ENCODE measurements at regions not wholly inside any gene's neighbourhood (a gene's known extent, or its start where the extent isn't known, plus 50 kb on each side); places are given as distances from the start of the nearest gene placed in this dataset.

DNA sequence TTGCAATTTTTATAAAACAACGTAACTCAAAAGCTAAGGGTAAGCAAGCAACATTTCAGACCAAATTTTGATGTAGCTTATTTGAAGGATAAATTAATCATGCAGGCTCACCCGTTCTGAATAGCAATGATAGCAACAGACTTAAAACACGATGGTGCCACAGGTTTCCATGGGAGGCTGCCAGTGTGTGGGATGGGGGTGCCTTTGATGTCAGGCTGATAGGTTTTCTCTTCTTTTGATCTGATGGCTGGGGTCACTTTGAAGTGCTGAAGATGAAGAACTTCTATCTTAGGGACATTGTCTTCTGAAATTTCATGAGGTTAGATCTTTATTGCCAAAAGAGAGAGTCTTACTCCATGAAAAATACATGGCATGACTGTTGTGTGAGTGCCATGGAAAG is 206.8 kb downstream of the LPIN1 start:
- Histone ChIP-seq H3K27ac (no peak overlapping the region), H3K4me3 (no peak overlapping the region), H3K4me1 (peaks cover 0 to 5% (median 0%) of the 10 kb centered on the region in 12 donors), H3K9me3 (no peaks in the 10 kb centered on the region), H3K36me3 (no peaks in the 10 kb centered on the region), H3K27me3 (peaks cover 0 to 5% (median 0%) of the 10 kb centered on the region in 9 donors)
- TF ChIP-seq, protein P1, sequence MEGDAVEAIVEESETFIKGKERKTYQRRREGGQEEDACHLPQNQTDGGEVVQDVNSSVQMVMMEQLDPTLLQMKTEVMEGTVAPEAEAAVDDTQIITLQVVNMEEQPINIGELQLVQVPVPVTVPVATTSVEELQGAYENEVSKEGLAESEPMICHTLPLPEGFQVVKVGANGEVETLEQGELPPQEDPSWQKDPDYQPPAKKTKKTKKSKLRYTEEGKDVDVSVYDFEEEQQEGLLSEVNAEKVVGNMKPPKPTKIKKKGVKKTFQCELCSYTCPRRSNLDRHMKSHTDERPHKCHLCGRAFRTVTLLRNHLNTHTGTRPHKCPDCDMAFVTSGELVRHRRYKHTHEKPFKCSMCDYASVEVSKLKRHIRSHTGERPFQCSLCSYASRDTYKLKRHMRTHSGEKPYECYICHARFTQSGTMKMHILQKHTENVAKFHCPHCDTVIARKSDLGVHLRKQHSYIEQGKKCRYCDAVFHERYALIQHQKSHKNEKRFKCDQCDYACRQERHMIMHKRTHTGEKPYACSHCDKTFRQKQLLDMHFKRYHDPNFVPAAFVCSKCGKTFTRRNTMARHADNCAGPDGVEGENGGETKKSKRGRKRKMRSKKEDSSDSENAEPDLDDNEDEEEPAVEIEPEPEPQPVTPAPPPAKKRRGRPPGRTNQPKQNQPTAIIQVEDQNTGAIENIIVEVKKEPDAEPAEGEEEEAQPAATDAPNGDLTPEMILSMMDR (IDR thresholded peaks at IDR 0.05), result no peak
- no peak for TF ChIP-seq POLR2A (IDR thresholded peaks at IDR 0.05)
- ATAC-seq, result no peak
- DNase-seq, result no peak
- intact Hi-C loops (cut with DNase I), result loop anchor here in 1 of 10 donors (10.0 kb wide), 1 partner anchor 1042 kb away; no protein-coding TSS in a partner anchor
- WGBS, 4 donors, result 90 to 97% (median 93%) methylated on average over 3 of the region's 3 CpGs

DNA sequence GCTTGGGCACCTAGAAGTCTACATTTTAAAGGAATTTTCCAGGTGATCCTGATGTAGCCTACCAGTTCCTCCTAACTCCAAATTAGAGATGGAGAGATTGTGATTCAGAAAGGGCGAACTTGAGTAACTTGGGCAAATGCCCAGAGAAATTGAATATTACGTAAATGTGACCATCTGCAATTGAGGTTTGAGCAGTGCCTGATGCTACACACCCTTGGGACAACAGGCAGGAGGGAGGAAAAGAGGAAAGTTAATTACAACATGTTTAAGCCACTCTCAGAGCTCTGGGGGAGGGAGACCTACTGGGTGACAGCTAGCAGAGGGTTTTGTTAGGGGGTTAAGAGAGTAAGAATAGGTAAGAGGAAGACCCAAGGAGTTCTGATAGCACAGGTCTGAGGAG is 208.9 kb downstream of the LPIN1 start:
- H3K4me3 ChIP-seq, result no peak overlapping the region
- H3K27me3 ChIP-seq, result peaks cover 0 to 5% (median 0%) of the 10 kb centered on the region in 9 donors
- TF ChIP-seq, protein P1 (IDR thresholded peaks at IDR 0.05), result no peak
- no peak for TF ChIP-seq POLR2A (IDR thresholded peaks at IDR 0.05)
- DNase-seq, result no peak
- intact Hi-C loops (cut with DNase I), result loop anchor here in 1 of 10 donors (10.0 kb wide), 1 partner anchor 1039 kb away; no protein-coding TSS in a partner anchor
- ATAC-seq, result no peak
- H3K36me3 ChIP-seq, result no peaks in the 10 kb centered on the region
- 78 to 90% (median 83%) methylated on average over 2 of the region's 2 CpGs for WGBS, 4 donors
- H3K4me1 ChIP-seq, result peaks cover 0 to 5% (median 0%) of the 10 kb centered on the region in 12 donors
- no peaks in the 10 kb centered on the region for H3K9me3 ChIP-seq
- no peak overlapping the region for H3K27ac ChIP-seq

DNA sequence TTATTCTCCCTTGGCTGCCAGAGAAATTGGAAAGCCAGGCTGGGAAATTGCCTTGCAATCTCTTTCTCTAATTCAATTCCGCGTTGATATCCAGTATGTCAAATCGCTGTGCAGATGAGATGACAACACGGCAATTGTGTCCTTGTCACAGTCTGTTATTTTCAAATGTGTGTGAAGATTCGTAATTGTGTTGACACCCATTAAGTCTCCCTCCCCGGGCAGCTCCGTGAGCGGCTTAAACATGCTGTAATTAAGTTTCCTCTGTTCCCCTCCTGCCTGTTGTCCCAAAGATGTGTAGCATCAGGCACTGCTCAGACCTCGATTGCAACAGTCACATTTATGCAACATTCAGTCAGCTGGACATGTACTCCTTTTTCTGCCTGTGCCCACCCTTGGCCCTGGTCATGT is 209.5 kb downstream of the LPIN1 start:
- Histone ChIP-seq H3K27ac (no peak overlapping the region), H3K4me1 (peaks cover 0 to 5% (median 0%) of the 10 kb centered on the region in 12 donors), H3K4me3 (no peak overlapping the region), H3K9me3 (no peaks in the 10 kb centered on the region), H3K27me3 (peaks cover 0 to 5% (median 0%) of the 10 kb centered on the region in 9 donors), H3K36me3 (no peaks in the 10 kb centered on the region)
- TF ChIP-seq POLR2A (IDR thresholded peaks at IDR 0.05), result no peak
- TF ChIP-seq, protein P1 (IDR thresholded peaks at IDR 0.05), result no peak
- 80 to 82% (median 80%) methylated on average over 9 of the region's 9 CpGs for WGBS, 4 donors
- intact Hi-C loops (cut with DNase I), result loop anchor here in 1 of 10 donors (10.0 kb wide), 1 partner anchor 1039 kb away; no protein-coding TSS in a partner anchor
- ATAC-seq (no peak), DNase-seq (no peak)

DNA sequence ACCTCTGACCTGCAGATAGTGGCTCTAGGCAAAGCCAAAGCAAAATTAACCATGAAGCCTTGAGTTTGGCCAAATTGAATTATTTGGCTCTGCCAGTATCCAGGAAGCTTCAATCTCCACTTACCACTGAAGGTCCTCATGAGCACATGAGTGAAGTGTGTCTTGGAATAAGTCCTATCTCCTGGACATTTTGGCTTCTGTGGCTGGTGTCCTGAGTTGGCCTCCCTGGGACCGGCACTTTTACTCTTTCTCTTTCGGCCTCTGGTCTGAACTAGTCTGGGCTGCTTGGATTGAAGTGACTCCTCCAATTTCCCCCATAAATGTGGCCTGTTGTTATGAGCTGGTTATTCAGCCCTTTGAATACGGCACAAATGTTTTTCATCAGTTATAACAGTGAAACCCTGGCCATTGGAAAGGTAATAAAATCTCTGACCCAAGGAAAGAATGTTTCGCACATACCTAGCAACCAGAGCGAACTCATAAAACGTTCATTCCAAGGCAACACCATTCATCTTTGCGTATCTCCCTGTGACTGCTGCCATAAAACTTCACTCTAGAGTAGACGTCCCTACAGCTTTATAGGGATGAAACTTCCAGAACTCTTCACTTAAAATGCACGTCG is 216.4 kb downstream of the LPIN1 start:
- TF ChIP-seq, protein P1 (IDR thresholded peaks at IDR 0.05), result no peak
- no peak for TF ChIP-seq POLR2A (IDR thresholded peaks at IDR 0.05)
- H3K36me3 ChIP-seq, result no peaks in the 10 kb centered on the region
- ATAC-seq (peak; percentile 93 to 97 (median 96)), DNase-seq (peak in 3 of 5 donors; percentile 32 to 34 (median 34))
- no peaks in the 10 kb centered on the region for H3K9me3 ChIP-seq
- H3K27me3 ChIP-seq, result peaks cover 0 to 1% (median 0%) of the 10 kb centered on the region in 9 donors
- intact Hi-C loops (cut with DNase I), result loop anchor here in 1 of 10 donors (10.0 kb wide), 1 partner anchor 752 kb away; the partner anchor contains the start of gene TRIB2
- no peak overlapping the region for H3K4me3 ChIP-seq
- H3K4me1 ChIP-seq, result peaks cover 0 to 16% (median 4%) of the 10 kb centered on the region in 12 donors
- peak overlapping the region in 2 of 12 donors; percentile 13 to 15 for H3K27ac ChIP-seq
- 83 to 85% (median 84%) methylated on average over 10 of the region's 10 CpGs for WGBS, 4 donors
